HepG2 (cell line): ENCODE measurements at regions not wholly inside any gene's neighbourhood (a gene's known extent, or its start where the extent isn't known, plus 50 kb on each side); places are given as distances from the start of the nearest gene placed in this dataset.

Experiments used
- ATAC-seq: fragments of 200-7000 bp; cut with Tn5 transposase; 3 replicates; pipeline ENCODE4 v1.9.1; 2020; ENCODE audit warnings: mild to moderate bottlenecking, moderate library complexity
- BruUV-seq: library from RNA; stranded (reverse); fragments of 400-500 nt; replicated peaks from 2 replicates; lab custom pipeline; 2021; lab: Mats Ljungman, UMichigan
- CTCF ChIA-PET: fragments of 300-600 bp; formaldehyde crosslinking; extraction: SDS; loops from one replicate; lab custom pipeline; 2021; ENCODE audit warnings: low total read pairs, inconsistent platforms, low intra/inter-chr PET ratio; lab: Yijun Ruan, JAX
- POLR2A ChIA-PET: fragments of 350-600 bp; sonication (Branson Sonifier 250); formaldehyde crosslinking; loops from one replicate; lab custom pipeline; 2020; ENCODE audit warnings: antibody characterized with exemption, inconsistent platforms; lab: Yijun Ruan, JAX
- DNase-seq: peaks from one replicate; pipeline ENCODE4 v3.0.0-alpha.2; 2015; ENCODE audit warnings: low spot score
- FAIRE-seq: peaks from 3 replicates; lab custom pipeline; 2011; peaks lifted over from hg19 to GRCh38; lab: Jason Lieb, UNC
- H2AFZ ChIP-seq: one replicate; pipeline ENCODE4 v1.6.1; 2011; ENCODE audit warnings: low read length, inconsistent platforms
- H3K27ac ChIP-seq: fragments of 300-600 bp; 3 replicates; pipeline ENCODE4 v1.8.0; 2011; ENCODE audit warnings: mixed run types, mild to moderate bottlenecking, mixed read lengths, low read length, inconsistent platforms; ENCODE audit not compliant: insufficient read depth; ENCODE audit errors: extremely low read length
- H3K27me3 ChIP-seq, 2 experiments: fragments of 200-600 bp in 1 of 2; 2 replicates in 1 of 2; 3 replicates in 1 of 2; pipeline versions ENCODE4 v1.6.0 to v1.8.0; 2011; ENCODE audit warnings: low read length in 2 of 2, mild to moderate bottlenecking in 2 of 2, moderate library complexity in 2 of 2, inconsistent platforms in 1 of 2; ENCODE audit not compliant: insufficient read depth in 2 of 2, control insufficient read depth in 1 of 2
- H3K36me3 ChIP-seq, 2 experiments: fragments of 200-600 bp in 1 of 2; replicated peaks in 1 of 2; 2 replicates in 1 of 2; 3 replicates in 1 of 2; pipeline versions ENCODE4 v1.5.1 to v1.8.0; 2011; ENCODE audit warnings: low read length in 2 of 2, inconsistent platforms in 1 of 2; ENCODE audit not compliant: insufficient read depth in 2 of 2, control insufficient read depth in 1 of 2
- H3K4me1 ChIP-seq: 2 replicates; pipeline ENCODE4 v1.5.1; 2012; ENCODE audit warnings: low read length, inconsistent platforms; ENCODE audit not compliant: insufficient read depth
- H3K4me2 ChIP-seq: 2 replicates; pipeline ENCODE4 v1.6.0; 2011; ENCODE audit warnings: low read depth, low read length, inconsistent platforms
- H3K4me3 ChIP-seq, 3 experiments: fragments of 200-600 bp in 1 of 3; sonication (generic), shearing (Covaris generic) in 1 of 3; replicated peaks in 1 of 3; 2 replicates each; pipeline ENCODE4 v1.5.1; 2011 to 2016; ENCODE audit warnings: low read length in 3 of 3, inconsistent platforms in 2 of 3, low read depth in 2 of 3, mild to moderate bottlenecking in 2 of 3, control low read depth in 1 of 3, mixed read lengths in 1 of 3; ENCODE audit not compliant: insufficient read depth in 1 of 3
- H3K79me2 ChIP-seq: one replicate; pipeline ENCODE4 v1.6.1; 2011; ENCODE audit warnings: low read length, inconsistent platforms; ENCODE audit not compliant: insufficient read depth
- H3K9ac ChIP-seq: 2 replicates; pipeline ENCODE4 v1.6.0; 2011; ENCODE audit warnings: mild to moderate bottlenecking, low read depth, low read length, inconsistent platforms; ENCODE audit not compliant: insufficient read depth
- H3K9me3 ChIP-seq: 2 replicates; pipeline ENCODE4 v1.5.1; 2012; ENCODE audit warnings: mild to moderate bottlenecking, low read length
- H4K20me1 ChIP-seq: 2 replicates; pipeline ENCODE4 v1.6.0; 2011; ENCODE audit warnings: inconsistent platforms, mild to moderate bottlenecking, low read length, moderate library complexity; ENCODE audit not compliant: insufficient read depth
- AKAP8 ChIP-seq: sonication (generic); formaldehyde crosslinking; IDR thresholded peaks from 2 replicates; pipeline ENCODE4 v1.5.1; 2020; ENCODE audit warnings: mild to moderate bottlenecking, missing genetic modification reagents
- ARNTL ChIP-seq: sonication (generic); formaldehyde crosslinking; IDR thresholded peaks from 2 replicates; pipeline ENCODE4 v1.4.0; 2020; ENCODE audit warnings: mild to moderate bottlenecking, missing genetic modification reagents
- ATF6 ChIP-seq: sonication (generic); formaldehyde crosslinking; conservative IDR thresholded peaks from 2 replicates; pipeline ENCODE4 v1.4.0; 2020; ENCODE audit warnings: missing genetic modification reagents
- CHD4 ChIP-seq: fragments of 200-600 bp; sonication (generic); IDR thresholded peaks from 2 replicates; pipeline ENCODE4 v1.7.0; 2017; ENCODE audit warnings: mild to moderate bottlenecking, low read length, borderline replicate concordance
- IKZF1 ChIP-seq: fragments of 450-650 bp; IDR thresholded peaks from 2 replicates; pipeline ENCODE4 v1.7.1; 2016
- JDP2 ChIP-seq: sonication (generic); formaldehyde crosslinking; IDR thresholded peaks from 2 replicates; pipeline ENCODE4 v1.8.1; 2022; ENCODE audit warnings: missing genetic modification reagents, borderline replicate concordance
- MAFF ChIP-seq: IDR thresholded peaks from 2 replicates; pipeline ENCODE4 v1.6.1; 2011; ENCODE audit warnings: low read depth, low read length, improper control_type of control experiment
- MAFK ChIP-seq, 2 experiments: IDR thresholded peaks in 1 of 2; conservative IDR thresholded peaks in 1 of 2; 2 replicates each; pipeline ENCODE4 v1.6.1; 2011; ENCODE audit warnings: improper control_type of control experiment in 2 of 2, low read length in 2 of 2
- RXRA ChIP-seq: sonication (generic); formaldehyde crosslinking; IDR thresholded peaks from 2 replicates; pipeline ENCODE4 v1.5.1; 2020; ENCODE audit warnings: missing genetic modification reagents
- SOX6 ChIP-seq, 2 experiments: fragments of 450-650 bp in 1 of 2; sonication (generic) in 1 of 2; formaldehyde crosslinking in 1 of 2; IDR thresholded peaks; 2 replicates each; pipeline versions ENCODE4 v1.4.0 to v1.6.1; 2017 to 2020; ENCODE audit warnings: antibody characterized with exemption in 1 of 2, mild to moderate bottlenecking in 1 of 2, missing genetic modification reagents in 1 of 2
- SRSF4 ChIP-seq: fragments of 200-400 bp; formaldehyde crosslinking; IDR thresholded peaks from one replicate; pipeline ENCODE4 v1.6.1; 2018; ENCODE audit warnings: mild to moderate bottlenecking, low read depth, low read length, moderate library complexity; ENCODE audit not compliant: poor library complexity, severe bottlenecking
- ZHX2 ChIP-seq, 2 experiments: sonication (generic) in 1 of 2; formaldehyde crosslinking in 1 of 2; IDR thresholded peaks; 2 replicates each; pipeline versions ENCODE4 v1.6.1 to v1.9.0; 2014 to 2022; ENCODE audit warnings: antibody characterized with exemption in 1 of 2, borderline replicate concordance in 1 of 2, inconsistent platforms in 1 of 2, low read depth in 1 of 2, missing genetic modification reagents in 1 of 2
- ZNF878 ChIP-seq: sonication (generic); formaldehyde crosslinking; IDR thresholded peaks from 2 replicates; pipeline ENCODE4 v1.8.1; 2023; ENCODE audit warnings: mild to moderate bottlenecking, missing genetic modification reagents, moderate library complexity
- WGBS: methylation state at CpG from one replicate; pipeline ENCODE4 v1.1.6; 2017; ENCODE audit warnings: low lambda C conversion rate; 5-methylcytosine and 5-hydroxymethylcytosine counted together
- in situ Hi-C: cut with HindIII; loops from 2 replicates; pipeline ENCODE4 v1.10.0; 2017; ENCODE audit warnings: low pct_unique_long_range_greater_than_20kb; ENCODE audit not compliant: extremely low pct_ligation_motif_present
- intact Hi-C: fragments of 100-400 bp; cut with micrococcal nuclease; formaldehyde crosslinking; loops from one replicate; pipeline ENCODE4 v1.10.0; 2022; ENCODE audit not compliant: unreplicated experiment

- no peaks in the 10 kb centered on the region for H3K79me2 ChIP-seq
- in situ Hi-C loops (no loop called here), intact Hi-C loops (no loop called here)
- H3K36me3 ChIP-seq, result no peaks in the 10 kb centered on the region
- no peak overlapping the region for H3K4me3 ChIP-seq
- H3K4me2 ChIP-seq, result no peak overlapping the region
- H4K20me1 ChIP-seq, result no peaks in the 10 kb centered on the region
- no peaks in the 10 kb centered on the region for H3K9me3 ChIP-seq
- no peak for DNase-seq
- POLR2A ChIA-PET, result no interaction called here
- no peak for ATAC-seq
- CTCF ChIA-PET, result no interaction called here
- TF ChIP-seq ZNF878 (CRISPR knock-in tag) (no peak), AKAP8 (CRISPR knock-in tag) (no peak), SRSF4 (no peak), IKZF1 (no peak), CHD4 (no peak), MAFF (peak; percentile 88), ZHX2 (IDR thresholded peaks at IDR 0.05; ENCODE audit: low read depth) (no peak), ZHX2 (CRISPR knock-in tag; IDR thresholded peaks at IDR 0.05; ENCODE audit: borderline replicate concordance) (no peak), SOX6 (IDR thresholded peaks at IDR 0.05) (no peak), SOX6 (CRISPR knock-in tag; IDR thresholded peaks at IDR 0.05) (no peak), MAFK (conservative IDR thresholded peaks at IDR 0.05 in 1 of 2, IDR thresholded peaks at IDR 0.05 in 1 of 2; ENCODE audit: low read length in 2 of 2) (peak; percentile 85 to 93), ARNTL (no peak), JDP2 (CRISPR knock-in tag) (no peak), RXRA (CRISPR knock-in tag) (no peak), ATF6 (CRISPR knock-in tag) (no peak)
- 2% methylated on average over 1 of the region's 1 CpG for WGBS
- H3K27me3 ChIP-seq, result no peaks in the 10 kb centered on the region
- H3K27ac ChIP-seq, result no peak overlapping the region
- no peak overlapping the region for H3K9ac ChIP-seq
- no peaks in the 10 kb centered on the region for H3K4me1 ChIP-seq
- H2AFZ ChIP-seq, result no peak overlapping the region
- FAIRE-seq, result no peak
- BruUV-seq, result no TSS peak
Observed at GRCh38 chr6:18640754-18641153, 253.6 kb downstream of the RNF144B start.
